22Rv1 (cell line): ENCODE measurements at regions not wholly inside any gene's neighbourhood (a gene's known extent, or its start where the extent isn't known, plus 50 kb on each side); places are given as distances from the start of the nearest gene placed in this dataset.

Source experiments
- CTCF ChIP-seq: fragments of 450-650 bp; IDR thresholded peaks from 2 replicates; pipeline ENCODE4 v1.5.1; 2017; ENCODE audit warnings: mild to moderate bottlenecking
- ZFX ChIP-seq: fragments of 450-650 bp; IDR thresholded peaks from 2 replicates; pipeline ENCODE4 v1.6.1; 2017; ENCODE audit warnings: antibody characterized with exemption, borderline replicate concordance

GRCh38 chr13:78915015-78915414 is 256.1 kb upstream of the OBI1 start:
- TF ChIP-seq CTCF, result no peak
- no peak for TF ChIP-seq ZFX
